Tibial nerve (tissue), 3 donors: ENCODE measurements at regions not wholly inside any gene's neighbourhood (a gene's known extent, or its start where the extent isn't known, plus 50 kb on each side); places are given as distances from the start of the nearest gene placed in this dataset.

Experiments used
- CTCF ChIP-seq, 5 experiments: fragments of 200-600 bp in 3 of 5; fragments of 450-650 bp in 2 of 5; sonication (generic) in 3 of 5; IDR thresholded peaks; one replicate each; pipeline ENCODE4 v1.5.1; 2016 to 2019; ENCODE audit warnings: antibody characterized with exemption in 5 of 5, mild to moderate bottlenecking in 3 of 5, moderate library complexity in 2 of 5
- POLR2A ChIP-seq, 2 donors: fragments of 450-650 bp; IDR thresholded peaks; one replicate each; pipeline ENCODE4 v1.6.1; 2017; ENCODE audit warnings: antibody characterized with exemption in 2 of 2, mild to moderate bottlenecking in 2 of 2, moderate library complexity in 2 of 2

- no peak for TF ChIP-seq CTCF (IDR thresholded peaks at IDR 0.05)
- no peak for TF ChIP-seq POLR2A (IDR thresholded peaks at IDR 0.05)
Observed at GRCh38 chr7:156463280-156463679, 177.3 kb upstream of the RNF32 start.
